HEK293 (cell line): ENCODE measurements at regions not wholly inside any gene's neighbourhood (a gene's known extent, or its start where the extent isn't known, plus 50 kb on each side); places are given as distances from the start of the nearest gene placed in this dataset.

Experiments
- CTCF ChIA-PET: fragments of 350-600 bp; formaldehyde crosslinking; extraction: SDS; loops from one replicate; lab custom pipeline; 2021; ENCODE audit warnings: antibody characterized with exemption; lab: Yijun Ruan, JAX
- POLR2A ChIA-PET: fragments of 300-600 bp; formaldehyde crosslinking; extraction: SDS; loops from one replicate; lab custom pipeline; 2020; ENCODE audit warnings: antibody characterized with exemption, inconsistent platforms; lab: Yijun Ruan, JAX
- H3K27ac ChIP-seq: fragments of 200-500 bp; sonication (Bioruptor generic); 2 replicates; pipeline ENCODE4 v1.5.1; 2014; ENCODE audit warnings: low read depth, low read length, control low read depth, inconsistent platforms; ENCODE audit errors: extremely low read depth
- H3K36me3 ChIP-seq, 2 experiments: fragments of 200-500 bp in 1 of 2; sonication (Bioruptor generic) in 1 of 2; 1 replicate in 1 of 2; 2 replicates in 1 of 2; pipeline ENCODE4 v1.5.1; 2014 to 2017; ENCODE audit warnings: inconsistent platforms in 2 of 2, low read length in 2 of 2; ENCODE audit not compliant: control insufficient read depth in 2 of 2, insufficient read depth in 1 of 2
- H3K4me1 ChIP-seq: fragments of 200-500 bp; sonication (Bioruptor generic); 2 replicates; pipeline ENCODE4 v1.5.1; 2014; ENCODE audit warnings: mild to moderate bottlenecking, low read length, inconsistent platforms; ENCODE audit not compliant: control insufficient read depth, insufficient read depth
- H3K4me3 ChIP-seq: 2 replicates; pipeline ENCODE4 v1.5.1; 2011; ENCODE audit warnings: low read depth, mild to moderate bottlenecking, control low read depth, low read length, moderate library complexity
- H3K9me3 ChIP-seq: fragments of 200-500 bp; sonication (Bioruptor generic); 2 replicates; pipeline ENCODE4 v1.5.1; 2014; ENCODE audit warnings: low read depth, low read length, inconsistent platforms; ENCODE audit not compliant: control insufficient read depth, insufficient read depth
- GLI2 ChIP-seq: fragments of 450-650 bp; formaldehyde crosslinking; IDR thresholded peaks from 2 replicates; pipeline ENCODE4; 2017; ENCODE audit warnings: missing biosample characterization, missing genetic modification characterization, low read depth, borderline replicate concordance
- KLF9 ChIP-seq: fragments of 450-650 bp; formaldehyde crosslinking; IDR thresholded peaks from 2 replicates; pipeline ENCODE4 v1.5.1; 2016; ENCODE audit warnings: missing biosample characterization, missing genetic modification characterization, low read depth
- YY2 ChIP-seq: fragments of 450-650 bp; formaldehyde crosslinking; IDR thresholded peaks from 2 replicates; pipeline ENCODE4 v1.5.1; 2016; ENCODE audit warnings: missing biosample characterization, missing genetic modification characterization
- ZBTB1 ChIP-seq: fragments of 450-650 bp; formaldehyde crosslinking; IDR thresholded peaks from 2 replicates; pipeline ENCODE4 v1.5.1; 2016; ENCODE audit warnings: missing biosample characterization, missing genetic modification characterization
- ZBTB48 ChIP-seq: fragments of 450-650 bp; formaldehyde crosslinking; IDR thresholded peaks from 2 replicates; pipeline ENCODE4 v1.5.1; 2016; ENCODE audit warnings: missing biosample characterization, missing genetic modification characterization
- ZNF133 ChIP-seq: fragments of 450-650 bp; formaldehyde crosslinking; IDR thresholded peaks from 2 replicates; pipeline ENCODE4 v1.5.1; 2016; ENCODE audit warnings: missing biosample characterization, missing genetic modification characterization
- ZNF138 ChIP-seq: fragments of 450-650 bp; formaldehyde crosslinking; IDR thresholded peaks from 2 replicates; pipeline ENCODE4 v1.5.1; 2016; ENCODE audit warnings: missing biosample characterization, missing genetic modification characterization, borderline replicate concordance
- ZNF16 ChIP-seq: fragments of 450-650 bp; formaldehyde crosslinking; IDR thresholded peaks from 2 replicates; pipeline ENCODE4 v1.5.1; 2016; ENCODE audit warnings: low read depth, missing biosample characterization, missing genetic modification characterization
- ZNF548 ChIP-seq: fragments of 450-650 bp; formaldehyde crosslinking; IDR thresholded peaks from 2 replicates; pipeline ENCODE4 v1.5.1; 2016; ENCODE audit warnings: missing biosample characterization, missing genetic modification characterization
- ZNF555 ChIP-seq: fragments of 450-650 bp; formaldehyde crosslinking; conservative IDR thresholded peaks from 2 replicates; pipeline ENCODE4 v1.5.1; 2017; ENCODE audit warnings: missing biosample characterization, mild to moderate bottlenecking, missing genetic modification characterization, inconsistent platforms
- ZNF585B ChIP-seq: fragments of 450-650 bp; formaldehyde crosslinking; IDR thresholded peaks from 2 replicates; pipeline ENCODE4 v1.5.1; 2016; ENCODE audit warnings: missing biosample characterization, missing genetic modification characterization
- ZNF629 ChIP-seq: fragments of 450-650 bp; formaldehyde crosslinking; IDR thresholded peaks from 2 replicates; pipeline ENCODE4 v1.5.1; 2017; ENCODE audit warnings: missing biosample characterization, missing genetic modification characterization
- ZNF658 ChIP-seq: fragments of 450-650 bp; formaldehyde crosslinking; IDR thresholded peaks from 2 replicates; pipeline ENCODE4; 2016; ENCODE audit warnings: missing biosample characterization, missing genetic modification characterization
- ZNF707 ChIP-seq: fragments of 450-650 bp; formaldehyde crosslinking; IDR thresholded peaks from 2 replicates; pipeline ENCODE4 v1.5.1; 2016; ENCODE audit warnings: missing biosample characterization, missing genetic modification characterization
- ZNF776 ChIP-seq: fragments of 450-650 bp; formaldehyde crosslinking; IDR thresholded peaks from 2 replicates; pipeline ENCODE4 v1.5.0; 2017; ENCODE audit warnings: missing biosample characterization, missing genetic modification characterization, borderline replicate concordance
- ZNF791 ChIP-seq: fragments of 450-650 bp; formaldehyde crosslinking; IDR thresholded peaks from 2 replicates; pipeline ENCODE4 v1.5.1; 2016; ENCODE audit warnings: missing biosample characterization, missing genetic modification characterization
- ZSCAN23 ChIP-seq: fragments of 450-650 bp; formaldehyde crosslinking; IDR thresholded peaks from 2 replicates; pipeline ENCODE4 v1.5.1; 2016; ENCODE audit warnings: missing biosample characterization, missing genetic modification characterization
- ZSCAN30 ChIP-seq: fragments of 450-650 bp; IDR thresholded peaks from 2 replicates; pipeline ENCODE4 v1.5.1; 2018; ENCODE audit warnings: missing biosample characterization, mild to moderate bottlenecking, missing genetic modification characterization, moderate library complexity
- TF ChIP-seq, protein P1 (sequence below): IDR thresholded peaks from 2 replicates; pipeline ENCODE4 v1.6.1; 2011; ENCODE audit warnings: mild to moderate bottlenecking, low read depth, low read length, borderline replicate concordance
- TF ChIP-seq, protein P2 (sequence below): fragments of 450-650 bp; formaldehyde crosslinking; IDR thresholded peaks from 2 replicates; pipeline ENCODE4 v1.5.1; 2016; ENCODE audit warnings: missing biosample characterization, missing genetic modification characterization, borderline replicate concordance
- TF ChIP-seq, protein P3 (sequence below): fragments of 450-650 bp; formaldehyde crosslinking; IDR thresholded peaks from 2 replicates; pipeline ENCODE4 v1.5.1; 2016; ENCODE audit warnings: missing biosample characterization, missing genetic modification characterization
- TF ChIP-seq, protein P4 (sequence below): fragments of 450-650 bp; formaldehyde crosslinking; IDR thresholded peaks from 2 replicates; pipeline ENCODE4 v1.5.1; 2016; ENCODE audit warnings: missing biosample characterization, missing genetic modification characterization
- TF ChIP-seq, protein P5 (sequence below): fragments of 450-650 bp; formaldehyde crosslinking; IDR thresholded peaks from 2 replicates; pipeline ENCODE4 v1.5.1; 2016; ENCODE audit warnings: missing biosample characterization, missing genetic modification characterization
- TF ChIP-seq, protein P6 (sequence below): fragments of 450-650 bp; formaldehyde crosslinking; IDR thresholded peaks from 2 replicates; pipeline ENCODE4 v1.5.1; 2017; ENCODE audit warnings: missing biosample characterization, missing genetic modification characterization
- TF ChIP-seq, protein P7 (sequence below): fragments of 450-650 bp; formaldehyde crosslinking; IDR thresholded peaks from 2 replicates; pipeline ENCODE4 v1.5.1; 2016; ENCODE audit warnings: missing biosample characterization, missing genetic modification characterization

DNA sequence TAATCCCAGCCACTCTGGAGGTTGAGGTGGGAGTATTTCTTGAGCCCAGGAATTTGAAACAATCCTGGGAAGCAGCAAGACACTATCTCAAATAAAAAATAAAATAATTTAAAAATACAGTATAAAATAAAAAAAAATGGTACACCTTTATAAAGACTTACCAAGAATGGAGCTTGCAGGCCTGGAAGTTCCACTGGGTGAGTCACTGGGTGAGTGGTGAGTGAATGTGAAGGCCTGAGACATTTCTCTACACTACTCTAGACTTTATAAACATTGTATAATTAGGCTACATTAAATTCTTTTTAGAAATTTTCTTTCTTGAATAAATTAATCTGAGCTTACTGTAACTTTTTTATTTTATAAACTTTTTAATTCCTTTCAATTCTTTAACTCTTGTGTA is 609.1 kb upstream of the BCHE start (continued):
- TF ChIP-seq YY2 (tag by site-specific recombination) (no peak), ZNF707 (no peak)
- TF ChIP-seq, protein P1, sequence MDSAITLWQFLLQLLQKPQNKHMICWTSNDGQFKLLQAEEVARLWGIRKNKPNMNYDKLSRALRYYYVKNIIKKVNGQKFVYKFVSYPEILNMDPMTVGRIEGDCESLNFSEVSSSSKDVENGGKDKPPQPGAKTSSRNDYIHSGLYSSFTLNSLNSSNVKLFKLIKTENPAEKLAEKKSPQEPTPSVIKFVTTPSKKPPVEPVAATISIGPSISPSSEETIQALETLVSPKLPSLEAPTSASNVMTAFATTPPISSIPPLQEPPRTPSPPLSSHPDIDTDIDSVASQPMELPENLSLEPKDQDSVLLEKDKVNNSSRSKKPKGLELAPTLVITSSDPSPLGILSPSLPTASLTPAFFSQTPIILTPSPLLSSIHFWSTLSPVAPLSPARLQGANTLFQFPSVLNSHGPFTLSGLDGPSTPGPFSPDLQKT, result no peak
- TF ChIP-seq, protein P2, sequence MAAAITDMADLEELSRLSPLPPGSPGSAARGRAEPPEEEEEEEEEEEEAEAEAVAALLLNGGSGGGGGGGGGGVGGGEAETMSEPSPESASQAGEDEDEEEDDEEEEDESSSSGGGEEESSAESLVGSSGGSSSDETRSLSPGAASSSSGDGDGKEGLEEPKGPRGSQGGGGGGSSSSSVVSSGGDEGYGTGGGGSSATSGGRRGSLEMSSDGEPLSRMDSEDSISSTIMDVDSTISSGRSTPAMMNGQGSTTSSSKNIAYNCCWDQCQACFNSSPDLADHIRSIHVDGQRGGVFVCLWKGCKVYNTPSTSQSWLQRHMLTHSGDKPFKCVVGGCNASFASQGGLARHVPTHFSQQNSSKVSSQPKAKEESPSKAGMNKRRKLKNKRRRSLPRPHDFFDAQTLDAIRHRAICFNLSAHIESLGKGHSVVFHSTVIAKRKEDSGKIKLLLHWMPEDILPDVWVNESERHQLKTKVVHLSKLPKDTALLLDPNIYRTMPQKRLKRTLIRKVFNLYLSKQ, result no peak

DNA sequence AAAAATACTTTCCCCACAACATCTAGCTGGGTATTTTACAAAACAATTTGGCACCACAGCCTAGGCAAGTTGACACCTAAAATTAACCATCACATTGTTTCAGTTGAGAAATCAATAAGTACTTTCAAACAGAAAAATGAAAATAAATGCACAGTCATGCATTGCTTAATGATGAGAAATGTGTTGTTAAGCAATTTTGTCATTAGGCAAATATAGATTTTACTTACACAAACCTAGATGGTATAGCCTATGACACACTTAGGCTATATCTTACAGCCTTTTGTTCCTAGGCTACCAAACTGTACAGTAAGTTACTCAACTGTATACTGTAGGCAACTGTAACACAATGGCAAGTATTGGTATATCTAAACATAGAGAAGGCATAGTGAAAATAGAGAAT is 608.6 kb upstream of the BCHE start:
- no peaks in the 10 kb centered on the region for H3K9me3 ChIP-seq
- ChIA-PET POLR2A (no interaction called here), CTCF (interaction anchor here (0.6 kb wide), 1 partner anchor 213 kb away, joined by 4 read pairs; no protein-coding TSS in a partner anchor)
- no peak overlapping the region for H3K4me3 ChIP-seq
- no peaks in the 10 kb centered on the region for H3K36me3 ChIP-seq
- no peak overlapping the region for H3K27ac ChIP-seq
- TF ChIP-seq ZBTB1 (tag by site-specific recombination) (no peak), ZNF791 (no peak), ZSCAN30 (tag by site-specific recombination) (no peak), GLI2 (tag by site-specific recombination) (no peak), ZNF133 (no peak), ZNF585B (tag by site-specific recombination) (no peak), ZNF138 (no peak), ZNF776 (tag by site-specific recombination) (no peak), ZBTB48 (tag by site-specific recombination) (no peak)
- TF ChIP-seq, protein P3, sequence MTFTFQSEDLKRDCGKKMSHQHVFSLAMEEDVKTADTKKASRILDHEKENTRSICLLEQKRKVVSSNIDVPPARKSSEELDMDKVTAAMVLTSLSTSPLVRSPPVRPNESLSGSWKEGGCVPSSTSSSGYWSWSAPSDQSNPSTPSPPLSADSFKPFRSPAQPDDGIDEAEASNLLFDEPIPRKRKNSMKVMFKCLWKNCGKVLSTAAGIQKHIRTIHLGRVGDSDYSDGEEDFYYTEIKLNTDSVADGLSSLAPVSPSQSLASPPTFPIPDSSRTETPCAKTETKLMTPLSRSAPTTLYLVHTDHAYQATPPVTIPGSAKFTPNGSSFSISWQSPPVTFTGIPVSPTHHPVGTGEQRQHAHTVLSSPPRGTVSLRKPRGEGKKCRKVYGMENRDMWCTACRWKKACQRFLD (tag by site-specific recombination), result no peak
- H3K4me1 ChIP-seq, result no peaks in the 10 kb centered on the region

DNA sequence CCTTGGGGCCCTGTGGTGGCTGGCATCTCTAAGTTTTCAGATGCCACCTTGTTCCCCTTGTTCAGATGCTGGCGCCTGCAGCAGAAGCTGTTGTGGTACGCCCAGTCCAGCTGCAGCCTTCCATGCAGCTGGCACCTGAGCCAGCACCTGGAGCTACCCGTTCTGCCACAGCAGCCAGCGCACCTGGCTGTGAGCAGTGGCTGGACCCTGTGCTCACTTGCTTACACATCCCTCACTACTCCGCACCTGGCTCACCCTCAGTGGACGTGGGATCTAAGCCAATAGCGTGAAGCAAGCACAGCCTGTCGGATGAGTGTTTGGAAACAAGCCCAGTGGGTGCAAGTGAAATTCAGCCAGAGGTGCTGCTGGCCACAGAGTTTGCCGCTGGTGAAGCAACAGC is 607.5 kb upstream of the BCHE start:
- Histone ChIP-seq H3K4me3 (no peak overlapping the region), H3K9me3 (no peaks in the 10 kb centered on the region), H3K36me3 (no peaks in the 10 kb centered on the region), H3K4me1 (no peaks in the 10 kb centered on the region), H3K27ac (no peak overlapping the region)
- ChIA-PET POLR2A (no interaction called here), CTCF (no interaction called here)
- no peak for TF ChIP-seq ZNF629 (tag by site-specific recombination)
- TF ChIP-seq, protein P4, sequence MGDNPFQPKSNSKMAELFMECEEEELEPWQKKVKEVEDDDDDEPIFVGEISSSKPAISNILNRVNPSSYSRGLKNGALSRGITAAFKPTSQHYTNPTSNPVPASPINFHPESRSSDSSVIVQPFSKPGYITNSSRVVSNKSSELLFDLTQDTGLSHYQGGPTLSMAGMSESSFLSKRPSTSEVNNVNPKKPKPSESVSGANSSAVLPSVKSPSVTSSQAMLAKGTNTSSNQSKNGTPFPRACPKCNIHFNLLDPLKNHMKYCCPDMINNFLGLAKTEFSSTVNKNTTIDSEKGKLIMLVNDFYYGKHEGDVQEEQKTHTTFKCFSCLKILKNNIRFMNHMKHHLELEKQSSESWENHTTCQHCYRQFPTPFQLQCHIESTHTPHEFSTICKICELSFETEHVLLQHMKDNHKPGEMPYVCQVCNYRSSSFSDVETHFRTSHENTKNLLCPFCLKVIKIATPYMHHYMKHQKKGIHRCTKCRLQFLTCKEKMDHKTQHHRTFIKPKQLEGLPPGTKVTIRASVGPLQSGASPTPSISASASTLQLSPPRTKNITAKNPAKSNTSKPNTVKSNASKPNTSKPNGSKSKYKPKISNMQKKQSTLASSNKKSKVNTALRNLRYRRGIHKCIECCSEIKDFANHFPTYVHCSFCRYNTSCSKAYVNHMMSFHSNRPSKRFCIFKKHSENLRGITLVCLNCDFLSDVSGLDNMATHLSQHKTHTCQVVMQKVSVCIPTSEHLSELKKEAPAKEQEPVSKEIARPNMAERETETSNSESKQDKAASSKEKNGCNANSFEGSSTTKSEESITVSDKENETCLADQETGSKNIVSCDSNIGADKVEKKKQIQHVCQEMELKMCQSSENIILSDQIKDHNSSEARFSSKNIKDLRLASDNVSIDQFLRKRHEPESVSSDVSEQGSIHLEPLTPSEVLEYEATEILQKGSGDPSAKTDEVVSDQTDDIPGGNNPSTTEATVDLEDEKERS (tag by site-specific recombination), result no peak
- TF ChIP-seq, protein P5, sequence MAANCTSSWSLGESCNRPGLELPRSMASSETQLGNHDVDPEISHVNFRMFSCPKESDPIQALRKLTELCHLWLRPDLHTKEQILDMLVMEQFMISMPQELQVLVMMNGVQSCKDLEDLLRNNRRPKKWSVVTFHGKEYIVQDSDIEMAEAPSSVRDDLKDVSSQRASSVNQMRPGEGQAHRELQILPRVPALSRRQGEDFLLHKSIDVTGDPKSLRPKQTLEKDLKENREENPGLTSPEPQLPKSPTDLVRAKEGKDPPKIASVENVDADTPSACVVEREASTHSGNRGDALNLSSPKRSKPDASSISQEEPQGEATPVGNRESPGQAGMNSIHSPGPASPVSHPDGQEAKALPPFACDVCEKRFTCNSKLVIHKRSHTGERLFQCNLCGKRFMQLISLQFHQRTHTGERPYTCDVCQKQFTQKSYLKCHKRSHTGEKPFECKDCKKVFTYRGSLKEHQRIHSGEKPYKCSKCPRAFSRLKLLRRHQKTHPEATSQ (tag by site-specific recombination), result no peak
- TF ChIP-seq, protein P6, sequence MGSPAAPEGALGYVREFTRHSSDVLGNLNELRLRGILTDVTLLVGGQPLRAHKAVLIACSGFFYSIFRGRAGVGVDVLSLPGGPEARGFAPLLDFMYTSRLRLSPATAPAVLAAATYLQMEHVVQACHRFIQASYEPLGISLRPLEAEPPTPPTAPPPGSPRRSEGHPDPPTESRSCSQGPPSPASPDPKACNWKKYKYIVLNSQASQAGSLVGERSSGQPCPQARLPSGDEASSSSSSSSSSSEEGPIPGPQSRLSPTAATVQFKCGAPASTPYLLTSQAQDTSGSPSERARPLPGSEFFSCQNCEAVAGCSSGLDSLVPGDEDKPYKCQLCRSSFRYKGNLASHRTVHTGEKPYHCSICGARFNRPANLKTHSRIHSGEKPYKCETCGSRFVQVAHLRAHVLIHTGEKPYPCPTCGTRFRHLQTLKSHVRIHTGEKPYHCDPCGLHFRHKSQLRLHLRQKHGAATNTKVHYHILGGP (tag by site-specific recombination), result no peak
- TF ChIP-seq ZNF548, result no peak
- no peak for TF ChIP-seq ZSCAN23 (tag by site-specific recombination)
- TF ChIP-seq ZNF16 (tag by site-specific recombination), result no peak
- TF ChIP-seq ZNF658 (tag by site-specific recombination), result no peak
- TF ChIP-seq ZNF555 (tag by site-specific recombination), result no peak
- TF ChIP-seq KLF9 (tag by site-specific recombination), result no peak
- TF ChIP-seq, protein P7, sequence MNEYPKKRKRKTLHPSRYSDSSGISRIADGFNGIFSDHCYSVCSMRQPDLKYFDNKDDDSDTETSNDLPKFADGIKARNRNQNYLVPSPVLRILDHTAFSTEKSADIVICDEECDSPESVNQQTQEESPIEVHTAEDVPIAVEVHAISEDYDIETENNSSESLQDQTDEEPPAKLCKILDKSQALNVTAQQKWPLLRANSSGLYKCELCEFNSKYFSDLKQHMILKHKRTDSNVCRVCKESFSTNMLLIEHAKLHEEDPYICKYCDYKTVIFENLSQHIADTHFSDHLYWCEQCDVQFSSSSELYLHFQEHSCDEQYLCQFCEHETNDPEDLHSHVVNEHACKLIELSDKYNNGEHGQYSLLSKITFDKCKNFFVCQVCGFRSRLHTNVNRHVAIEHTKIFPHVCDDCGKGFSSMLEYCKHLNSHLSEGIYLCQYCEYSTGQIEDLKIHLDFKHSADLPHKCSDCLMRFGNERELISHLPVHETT, result no peak
